K562 (cell line): ENCODE measurements at regions not wholly inside any gene's neighbourhood (a gene's known extent, or its start where the extent isn't known, plus 50 kb on each side); places are given as distances from the start of the nearest gene placed in this dataset.

Source experiments
- ARID1B ChIP-seq: fragments of 450-650 bp; IDR thresholded peaks from 2 replicates; pipeline ENCODE4 v1.6.1; 2016; ENCODE audit warnings: antibody characterized with exemption, mild to moderate bottlenecking, inconsistent platforms
- ATF3 ChIP-seq, 2 experiments: fragments of 450-650 bp in 1 of 2; sonication (generic) in 1 of 2; formaldehyde crosslinking in 1 of 2; IDR thresholded peaks in 1 of 2; conservative IDR thresholded peaks in 1 of 2; 2 replicates each; pipeline versions ENCODE4 v1.6.1 to v1.8.1; 2016 to 2023; ENCODE audit warnings: mild to moderate bottlenecking in 2 of 2, moderate library complexity in 2 of 2, inconsistent platforms in 1 of 2, missing genetic modification reagents in 1 of 2
- CBFA2T2 ChIP-seq: fragments of 450-650 bp; conservative IDR thresholded peaks from 2 replicates; pipeline ENCODE4 v1.6.1; 2017; ENCODE audit warnings: mild to moderate bottlenecking
- CBFA2T3 ChIP-seq: fragments of 450-650 bp; IDR thresholded peaks from 2 replicates; pipeline ENCODE4 v1.6.1; 2017
- CEBPG ChIP-seq, 3 experiments: fragments of 200-800 bp in 1 of 3; sonication (Bioruptor generic) in 1 of 3; sonication (generic) in 1 of 3; formaldehyde crosslinking in 1 of 3; IDR thresholded peaks in 2 of 3; conservative IDR thresholded peaks in 1 of 3; 2 replicates each; pipeline versions ENCODE4 v1.6.1 to v1.8.0; 2016 to 2022; ENCODE audit warnings: missing compliant biosample characterization in 2 of 3, missing genetic modification characterization in 2 of 3, mild to moderate bottlenecking in 1 of 3, missing genetic modification reagents in 1 of 3
- FOSL1 ChIP-seq: fragments of 200-800 bp; sonication (Bioruptor generic); conservative IDR thresholded peaks from 2 replicates; pipeline ENCODE4 v1.6.1; 2016; ENCODE audit warnings: missing genetic modification characterization, missing compliant biosample characterization
- JUN ChIP-seq, 2 experiments: sonication (generic) in 1 of 2; formaldehyde crosslinking in 1 of 2; IDR thresholded peaks; 2 replicates each; pipeline versions ENCODE4 v1.6.1 to v1.8.0; 2012 to 2022; ENCODE audit warnings: borderline replicate concordance in 2 of 2, mild to moderate bottlenecking in 2 of 2, improper control_type of control experiment in 1 of 2, low read depth in 1 of 2, low read length in 1 of 2, missing genetic modification reagents in 1 of 2
- KDM1A ChIP-seq, 2 experiments: fragments of 450-650 bp; IDR thresholded peaks; 2 replicates each; pipeline ENCODE4 v1.6.1; 2016; ENCODE audit warnings: mild to moderate bottlenecking in 2 of 2
- MEIS2 ChIP-seq: fragments of 450-650 bp; IDR thresholded peaks from 2 replicates; pipeline ENCODE4 v1.6.1; 2014; ENCODE audit warnings: mild to moderate bottlenecking; ENCODE audit not compliant: partially characterized antibody
- MIER1 ChIP-seq: fragments of 450-650 bp; IDR thresholded peaks from 2 replicates; pipeline ENCODE4 v1.6.1; 2016; ENCODE audit warnings: antibody characterized with exemption, mild to moderate bottlenecking, low read depth
- MTA2 ChIP-seq: fragments of 450-650 bp; IDR thresholded peaks from 2 replicates; pipeline ENCODE4 v1.6.1; 2016; ENCODE audit warnings: low read depth
- NR2C1 ChIP-seq, 2 experiments: fragments of 450-650 bp; IDR thresholded peaks; 2 replicates each; pipeline ENCODE4 v1.6.1; 2017; ENCODE audit warnings: mild to moderate bottlenecking in 2 of 2, antibody characterized with exemption in 1 of 2, inconsistent platforms in 1 of 2, missing compliant biosample characterization in 1 of 2, missing genetic modification characterization in 1 of 2
- PKNOX1 ChIP-seq: fragments of 450-650 bp; IDR thresholded peaks from 2 replicates; pipeline ENCODE4 v1.6.1; 2016
- TEAD1 ChIP-seq, 2 experiments: fragments of 450-650 bp in 1 of 2; sonication (generic) in 1 of 2; formaldehyde crosslinking; IDR thresholded peaks; 2 replicates each; pipeline versions ENCODE4 v1.4.0 to v1.8.0; 2020 to 2022; ENCODE audit warnings: mild to moderate bottlenecking in 2 of 2, missing genetic modification reagents in 1 of 2
- TEAD4 ChIP-seq, 2 experiments: sonication (generic) in 1 of 2; formaldehyde crosslinking in 1 of 2; IDR thresholded peaks; 2 replicates each; pipeline versions ENCODE4 v1.6.1 to v1.8.0; 2012 to 2022; ENCODE audit warnings: borderline replicate concordance in 1 of 2, inconsistent platforms in 1 of 2, low read length in 1 of 2, mild to moderate bottlenecking in 1 of 2, missing genetic modification reagents in 1 of 2

- TF ChIP-seq PKNOX1 = peak; percentile 46; the same call in 1 of the 2 replicates
- TF ChIP-seq NR2C1 (IDR thresholded peaks at IDR 0.05) = no peak
- TF ChIP-seq NR2C1 (tag; IDR thresholded peaks at IDR 0.05) = 0 out of 2 replicates have a peak, but pooled peaks have one; percentile 18
- peak; percentile 60 for TF ChIP-seq CBFA2T3
- peak; percentile 86 to 89 for TF ChIP-seq KDM1A (IDR thresholded peaks at IDR 0.05)
- peak; percentile 89 for TF ChIP-seq FOSL1 (tag)
- no peak for TF ChIP-seq CEBPG (CRISPR knock-in tag; IDR thresholded peaks at IDR 0.05)
- peak in 1 of 2 experiments; percentile 53; a peak in 1 of 4 replicates for TF ChIP-seq CEBPG (tag; conservative IDR thresholded peaks at IDR 0.05 in 1 of 2, IDR thresholded peaks at IDR 0.05 in 1 of 2)
- no peak for TF ChIP-seq MIER1
- peak; percentile 30; the same call in 1 of the 2 replicates for TF ChIP-seq MTA2
- TF ChIP-seq CBFA2T2 = 0 out of 2 replicates have a peak, but pooled peaks have one; percentile 26
- peak; percentile 42; the same call in 1 of the 2 replicates for TF ChIP-seq ATF3 (IDR thresholded peaks at IDR 0.05)
- no peak for TF ChIP-seq ATF3 (CRISPR knock-in tag; conservative IDR thresholded peaks at IDR 0.05)
- peak; percentile 57; the same call in 1 of the 2 replicates for TF ChIP-seq ARID1B
- peak; percentile 92 for TF ChIP-seq MEIS2
- 0 out of 4 replicates have a peak, but pooled peaks of 1 of the 2 experiments have one; percentile 37 for TF ChIP-seq TEAD1 (CRISPR knock-in tag; IDR thresholded peaks at IDR 0.05)
- TF ChIP-seq JUN (IDR thresholded peaks at IDR 0.05; ENCODE audit: borderline replicate concordance, low read depth, low read length) = 0 out of 2 replicates have a peak, but pooled peaks have one; percentile 17
- no peak for TF ChIP-seq JUN (CRISPR knock-in tag; IDR thresholded peaks at IDR 0.05; ENCODE audit: borderline replicate concordance)
- TF ChIP-seq TEAD4 (IDR thresholded peaks at IDR 0.05; ENCODE audit: low read length) = peak; percentile 56
- no peak for TF ChIP-seq TEAD4 (CRISPR knock-in tag; IDR thresholded peaks at IDR 0.05; ENCODE audit: borderline replicate concordance)
Observed at GRCh38 chr4:15164571-15164970, 162.3 kb downstream of the CPEB2 start (continued).
